GM12878 (cell line): ENCODE measurements at regions not wholly inside any gene's neighbourhood (a gene's known extent, or its start where the extent isn't known, plus 50 kb on each side); places are given as distances from the start of the nearest gene placed in this dataset.

Experiments used
- ATAC-seq: fragments of 200-7000 bp; cut with Tn5 transposase; 3 replicates; pipeline ENCODE4 v1.9.1; 2020; ENCODE audit warnings: mild to moderate bottlenecking, moderate library complexity
- BruUV-seq: library from RNA; stranded (reverse); fragments of 400-500 nt; replicated peaks from 2 replicates; lab custom pipeline; 2021; lab: Mats Ljungman, UMichigan
- CTCF ChIA-PET: fragments of 300-600 bp; sonication (Branson Sonifier 250); formaldehyde crosslinking; extraction: SDS; loops from one replicate; lab custom pipeline; 2021; ENCODE audit warnings: inconsistent platforms; lab: Yijun Ruan, JAX
- POLR2A ChIA-PET: fragments of 350-600 bp; formaldehyde crosslinking; extraction: SDS; loops from one replicate; lab custom pipeline; 2021; ENCODE audit warnings: inconsistent platforms; lab: Charles Lee
- RAD21 ChIA-PET: fragments of 300-600 bp; sonication (Branson Sonifier 250); formaldehyde crosslinking; loops from one replicate; lab custom pipeline; 2023; ENCODE audit warnings: antibody characterized with exemption; ENCODE audit not compliant: unreplicated experiment; lab: Charles Lee
- SMC1A ChIA-PET: fragments of 300-600 bp; sonication (Branson Sonifier 250); formaldehyde crosslinking; loops from one replicate; lab custom pipeline; 2023; ENCODE audit not compliant: unreplicated experiment, uncharacterized antibody; lab: Charles Lee
- DNase-seq: peaks from one replicate; pipeline ENCODE4 v3.0.0-alpha.2; 2011; ENCODE audit warnings: low read depth, low spot score
- FAIRE-seq: peaks from 3 replicates; lab custom pipeline; 2011; peaks lifted over from hg19 to GRCh38; lab: Jason Lieb, UNC
- H2AFZ ChIP-seq: 2 replicates; pipeline ENCODE4 v1.6.0; 2011; ENCODE audit warnings: low read depth, low read length, control low read depth; ENCODE audit not compliant: control insufficient read depth
- H3K27ac ChIP-seq: 2 replicates; pipeline ENCODE4 v1.5.1; 2011; ENCODE audit warnings: control low read depth; ENCODE audit not compliant: control insufficient read depth, insufficient read depth
- H3K27me3 ChIP-seq, 2 experiments: replicated peaks in 1 of 2; 2 replicates each; pipeline versions ENCODE4 v1.6.0 to v1.6.1; 2011; ENCODE audit warnings: low read length in 1 of 2; ENCODE audit not compliant: control insufficient read depth in 2 of 2, insufficient read depth in 2 of 2
- H3K36me3 ChIP-seq, 2 experiments: 2 replicates each; pipeline ENCODE4 v1.5.1; 2011; ENCODE audit warnings: low read length in 1 of 2; ENCODE audit not compliant: control insufficient read depth in 2 of 2, insufficient read depth in 2 of 2
- H3K4me1 ChIP-seq: 2 replicates; pipeline ENCODE4 v1.6.1; 2011; ENCODE audit warnings: mild to moderate bottlenecking, low read length, moderate library complexity, mixed read lengths; ENCODE audit not compliant: control insufficient read depth, insufficient read depth
- H3K4me2 ChIP-seq: 2 replicates; pipeline ENCODE4 v1.6.0; 2011; ENCODE audit warnings: control low read depth; ENCODE audit not compliant: control insufficient read depth, insufficient read depth
- H3K4me3 ChIP-seq: fragments of 200-600 bp; sonication (generic); 2 replicates; pipeline ENCODE4 v1.5.1; 2016
- H3K79me2 ChIP-seq: 2 replicates; pipeline ENCODE4 v1.6.0; 2011; ENCODE audit warnings: low read length; ENCODE audit not compliant: control insufficient read depth, insufficient read depth
- H3K9ac ChIP-seq: 2 replicates; pipeline ENCODE4 v1.8.0; 2011; ENCODE audit warnings: low read length, control low read depth, mixed read lengths; ENCODE audit not compliant: control insufficient read depth, insufficient read depth
- H3K9me3 ChIP-seq: replicated peaks from 3 replicates; pipeline ENCODE4 v1.5.1; 2011; ENCODE audit warnings: mild to moderate bottlenecking, low read length; ENCODE audit not compliant: control insufficient read depth, insufficient read depth
- H4K20me1 ChIP-seq: 2 replicates; pipeline ENCODE4 v1.6.0; 2011; ENCODE audit not compliant: control insufficient read depth, insufficient read depth
- BMI1 ChIP-seq: fragments of 450-650 bp; IDR thresholded peaks from 2 replicates; pipeline ENCODE4 v1.6.1; 2016; ENCODE audit warnings: mild to moderate bottlenecking, moderate library complexity, borderline replicate concordance
- CBX5 ChIP-seq: sonication (generic); IDR thresholded peaks from 2 replicates; pipeline ENCODE4 v1.6.1; 2016; ENCODE audit warnings: low read depth, moderate library complexity, mild to moderate bottlenecking, inconsistent platforms
- CREB1 ChIP-seq: IDR thresholded peaks from 2 replicates; pipeline ENCODE4 v1.6.1; 2012; ENCODE audit warnings: low read depth, mild to moderate bottlenecking, inconsistent platforms
- EP300 ChIP-seq, 2 experiments: fragments of 150-350 bp in 1 of 2; IDR thresholded peaks; 2 replicates each; pipeline ENCODE4 v1.6.1; 2011 to 2012; ENCODE audit warnings: low read depth in 2 of 2, low read length in 2 of 2, borderline replicate concordance in 1 of 2, improper control_type of control experiment in 1 of 2, inconsistent platforms in 1 of 2; ENCODE audit not compliant: control insufficient read depth in 1 of 2
- ETV6 ChIP-seq, 2 experiments: fragments of 450-650 bp in 1 of 2; IDR thresholded peaks in 1 of 2; conservative IDR thresholded peaks in 1 of 2; 2 replicates each; pipeline ENCODE4 v1.6.1; 2014; ENCODE audit warnings: antibody characterized with exemption in 1 of 2, borderline replicate concordance in 1 of 2, low read depth in 1 of 2, mild to moderate bottlenecking in 1 of 2, moderate library complexity in 1 of 2
- HDAC2 ChIP-seq: fragments of 200-600 bp; sonication (generic); IDR thresholded peaks from 2 replicates; pipeline ENCODE4 v1.6.1; 2017
- HDAC6 ChIP-seq: fragments of 200-600 bp; sonication (generic); IDR thresholded peaks from one replicate; pipeline ENCODE4 v1.8.0; 2017; ENCODE audit warnings: antibody characterized with exemption; ENCODE audit not compliant: unreplicated experiment
- KDM1A ChIP-seq: fragments of 200-600 bp; sonication (generic); IDR thresholded peaks from 2 replicates; pipeline ENCODE4 v1.6.1; 2016; ENCODE audit warnings: borderline replicate concordance
- PAX8 ChIP-seq: fragments of 450-650 bp; IDR thresholded peaks from 2 replicates; pipeline ENCODE4 v1.6.1; 2017; ENCODE audit warnings: mild to moderate bottlenecking, moderate library complexity
- PML ChIP-seq: IDR thresholded peaks from 2 replicates; pipeline ENCODE4 v1.6.1; 2012; ENCODE audit warnings: low read length, inconsistent platforms
- RAD51 ChIP-seq: fragments of 450-650 bp; IDR thresholded peaks from 2 replicates; pipeline ENCODE4 v1.6.1; 2016; ENCODE audit warnings: moderate library complexity, mild to moderate bottlenecking, inconsistent platforms
- SIX5 ChIP-seq: IDR thresholded peaks from 2 replicates; pipeline ENCODE4 v1.6.1; 2011; ENCODE audit warnings: mild to moderate bottlenecking, low read depth, low read length, moderate library complexity; ENCODE audit not compliant: severe bottlenecking
- SKIL ChIP-seq: fragments of 450-650 bp; IDR thresholded peaks from 2 replicates; pipeline ENCODE4 v1.6.1; 2017; ENCODE audit warnings: mild to moderate bottlenecking, low read depth, inconsistent platforms; ENCODE audit not compliant: poor library complexity, severe bottlenecking
- SUPT20H ChIP-seq: IDR thresholded peaks from 2 replicates; pipeline ENCODE4 v1.6.1; 2011; ENCODE audit warnings: low read depth, mild to moderate bottlenecking, low read length, moderate library complexity, borderline replicate concordance; ENCODE audit not compliant: control insufficient read depth
- TCF3 ChIP-seq: IDR thresholded peaks from 2 replicates; pipeline ENCODE4 v1.6.1; 2012; ENCODE audit warnings: low read depth, mild to moderate bottlenecking, low read length, borderline replicate concordance; ENCODE audit not compliant: insufficient read depth
- ZNF622 ChIP-seq: fragments of 450-650 bp; IDR thresholded peaks from 2 replicates; pipeline ENCODE4 v1.6.1; 2017; ENCODE audit warnings: mild to moderate bottlenecking, inconsistent platforms
- WGBS: methylation state at CpG from one replicate; pipeline ENCODE4 v1.1.6; 2016; ENCODE audit warnings: low lambda C conversion rate; ENCODE audit not compliant: insufficient replicate concordance, insufficient coverage; ENCODE audit errors: missing lambda C conversion rate; 5-methylcytosine and 5-hydroxymethylcytosine counted together
- in situ Hi-C: fragments of 300-500 bp; cut with MboI; formaldehyde crosslinking; loops from 9 replicates; pipeline ENCODE4 v1.14.3; 2018; ENCODE audit warnings: mixed read lengths
- intact Hi-C: fragments of 100-400 bp; cut with micrococcal nuclease; formaldehyde crosslinking; loops from one replicate; pipeline ENCODE4 v1.14.2; 2022; ENCODE audit not compliant: unreplicated experiment
- TF ChIP-seq, protein P1 (sequence below): IDR thresholded peaks from 2 replicates; pipeline ENCODE4 v1.6.1; 2012; ENCODE audit warnings: improper control_type of control experiment, low read depth, low read length; ENCODE audit not compliant: insufficient replicate concordance

- no peak for TF ChIP-seq ETV6 (conservative IDR thresholded peaks at IDR 0.05 in 1 of 2, IDR thresholded peaks at IDR 0.05 in 1 of 2; ENCODE audit: borderline replicate concordance in 1 of 2, low read depth in 1 of 2)
- TF ChIP-seq EP300 (IDR thresholded peaks at IDR 0.05; ENCODE audit: borderline replicate concordance in 1 of 2, control insufficient read depth in 1 of 2, low read depth in 2 of 2, low read length in 2 of 2): no peak
- no peak for TF ChIP-seq ZNF622
- TF ChIP-seq SKIL: no peak
- no peak for TF ChIP-seq RAD51
These were observed 747.3 kb downstream of the ADCYAP1 start (continued) for GRCh38 chr18:1652018-1652417.

GRCh38 chr18:1653873-1654272 lies 749.2 kb downstream of the ADCYAP1 start:
- no TSS peak for BruUV-seq
- no peaks in the 10 kb centered on the region for H3K79me2 ChIP-seq
- SMC1A ChIA-PET: no interaction called here
- H2AFZ ChIP-seq: no peak overlapping the region
- H4K20me1 ChIP-seq: no peaks in the 10 kb centered on the region
- intact Hi-C loops (no loop called here), in situ Hi-C loops (no loop called here)
- no peaks in the 10 kb centered on the region for H3K4me1 ChIP-seq
- FAIRE-seq: no peak
- no peak overlapping the region for H3K4me3 ChIP-seq
- CTCF ChIA-PET: interaction anchor here (1.1 kb wide), 1 partner anchor 10 kb away, joined by 7 read pairs; no protein-coding TSS in a partner anchor
- H3K9me3 ChIP-seq: no peaks in the 10 kb centered on the region
- no peak for DNase-seq
- no peaks in the 10 kb centered on the region for H3K27me3 ChIP-seq
- H3K36me3 ChIP-seq: no peaks in the 10 kb centered on the region
- H3K4me2 ChIP-seq: no peak overlapping the region
- RAD21 ChIA-PET: no interaction called here
- H3K27ac ChIP-seq: no peak overlapping the region
- 33% methylated on average over 4 of the region's 4 CpGs for WGBS
- POLR2A ChIA-PET: interaction anchor here (0.6 kb wide), 1 partner anchor 888 kb away, joined by 4 read pairs; no protein-coding TSS in a partner anchor
- no peak for ATAC-seq
- H3K9ac ChIP-seq: no peak overlapping the region
- TF ChIP-seq HDAC6 (no peak), SIX5 (no peak), HDAC2 (no peak), CBX5 (no peak), SUPT20H (no peak), BMI1 (no peak), TCF3 (no peak), CREB1 (no peak), KDM1A (no peak), PML (no peak), PAX8 (no peak), RAD51 (no peak)
- TF ChIP-seq, protein P1, sequence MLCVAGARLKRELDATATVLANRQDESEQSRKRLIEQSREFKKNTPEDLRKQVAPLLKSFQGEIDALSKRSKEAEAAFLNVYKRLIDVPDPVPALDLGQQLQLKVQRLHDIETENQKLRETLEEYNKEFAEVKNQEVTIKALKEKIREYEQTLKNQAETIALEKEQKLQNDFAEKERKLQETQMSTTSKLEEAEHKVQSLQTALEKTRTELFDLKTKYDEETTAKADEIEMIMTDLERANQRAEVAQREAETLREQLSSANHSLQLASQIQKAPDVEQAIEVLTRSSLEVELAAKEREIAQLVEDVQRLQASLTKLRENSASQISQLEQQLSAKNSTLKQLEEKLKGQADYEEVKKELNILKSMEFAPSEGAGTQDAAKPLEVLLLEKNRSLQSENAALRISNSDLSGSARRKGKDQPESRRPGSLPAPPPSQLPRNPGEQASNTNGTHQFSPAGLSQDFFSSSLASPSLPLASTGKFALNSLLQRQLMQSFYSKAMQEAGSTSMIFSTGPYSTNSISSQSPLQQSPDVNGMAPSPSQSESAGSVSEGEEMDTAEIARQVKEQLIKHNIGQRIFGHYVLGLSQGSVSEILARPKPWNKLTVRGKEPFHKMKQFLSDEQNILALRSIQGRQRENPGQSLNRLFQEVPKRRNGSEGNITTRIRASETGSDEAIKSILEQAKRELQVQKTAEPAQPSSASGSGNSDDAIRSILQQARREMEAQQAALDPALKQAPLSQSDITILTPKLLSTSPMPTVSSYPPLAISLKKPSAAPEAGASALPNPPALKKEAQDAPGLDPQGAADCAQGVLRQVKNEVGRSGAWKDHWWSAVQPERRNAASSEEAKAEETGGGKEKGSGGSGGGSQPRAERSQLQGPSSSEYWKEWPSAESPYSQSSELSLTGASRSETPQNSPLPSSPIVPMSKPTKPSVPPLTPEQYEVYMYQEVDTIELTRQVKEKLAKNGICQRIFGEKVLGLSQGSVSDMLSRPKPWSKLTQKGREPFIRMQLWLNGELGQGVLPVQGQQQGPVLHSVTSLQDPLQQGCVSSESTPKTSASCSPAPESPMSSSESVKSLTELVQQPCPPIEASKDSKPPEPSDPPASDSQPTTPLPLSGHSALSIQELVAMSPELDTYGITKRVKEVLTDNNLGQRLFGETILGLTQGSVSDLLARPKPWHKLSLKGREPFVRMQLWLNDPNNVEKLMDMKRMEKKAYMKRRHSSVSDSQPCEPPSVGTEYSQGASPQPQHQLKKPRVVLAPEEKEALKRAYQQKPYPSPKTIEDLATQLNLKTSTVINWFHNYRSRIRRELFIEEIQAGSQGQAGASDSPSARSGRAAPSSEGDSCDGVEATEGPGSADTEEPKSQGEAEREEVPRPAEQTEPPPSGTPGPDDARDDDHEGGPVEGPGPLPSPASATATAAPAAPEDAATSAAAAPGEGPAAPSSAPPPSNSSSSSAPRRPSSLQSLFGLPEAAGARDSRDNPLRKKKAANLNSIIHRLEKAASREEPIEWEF: no peak
